Stimulated activated CD8-positive, alpha-beta memory T cell treated with anti-CD3 and anti-CD28 coated beads, Interleukin-15, amount 100 ng/mL, for 24 hours (primary cell): ENCODE measurements at regions not wholly inside any gene's neighbourhood (a gene's known extent, or its start where the extent isn't known, plus 50 kb on each side); places are given as distances from the start of the nearest gene placed in this dataset.
"Not testable (repeated sequence)": the region's sequence is repeated elsewhere in the genome, so short reads cannot be mapped to it uniquely, and the experiment has no call there.

Experiments used
- DNase-seq: peaks from one replicate; pipeline ENCODE4 v3.0.0-alpha.2; 2020; ENCODE audit warnings: low read depth

DNA sequence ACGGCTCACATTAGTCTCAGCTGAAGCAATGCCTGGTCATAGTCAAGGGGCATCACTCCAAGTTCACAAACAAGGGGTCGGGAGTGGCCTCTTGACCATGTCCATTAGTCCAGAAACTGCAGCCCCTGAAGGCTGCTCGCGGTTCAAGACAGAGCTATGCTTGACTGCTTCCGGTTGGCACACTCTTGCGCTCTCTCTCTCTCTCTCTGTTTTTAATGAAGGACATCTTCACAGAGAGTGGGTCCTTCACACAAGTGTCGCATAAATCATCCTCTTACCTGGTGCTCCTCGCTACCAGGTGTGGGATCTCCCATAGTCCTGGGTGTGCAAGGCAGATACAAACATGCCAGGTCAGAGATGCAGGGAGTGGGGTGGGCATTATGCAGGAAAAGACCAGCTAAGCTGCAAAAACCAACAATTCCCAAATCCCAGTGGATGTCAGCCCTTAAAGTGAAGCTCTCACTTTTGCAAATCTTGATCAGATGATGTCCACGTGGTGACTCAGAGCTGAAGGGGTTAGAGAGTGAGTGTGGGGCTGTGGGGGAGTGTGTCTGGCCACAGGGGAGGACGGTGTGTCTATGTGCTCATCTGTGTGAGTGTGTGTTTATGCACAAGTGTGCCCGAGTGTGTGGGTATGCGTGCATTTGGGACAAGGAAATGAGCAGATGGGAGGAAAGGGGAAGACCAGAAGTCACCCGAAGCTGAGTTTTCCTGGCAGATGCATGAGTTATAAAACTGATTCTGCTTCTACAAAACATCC, 83.7 kb upstream of the PPP2R2D start:
- DNase-seq, result no peak

DNA sequence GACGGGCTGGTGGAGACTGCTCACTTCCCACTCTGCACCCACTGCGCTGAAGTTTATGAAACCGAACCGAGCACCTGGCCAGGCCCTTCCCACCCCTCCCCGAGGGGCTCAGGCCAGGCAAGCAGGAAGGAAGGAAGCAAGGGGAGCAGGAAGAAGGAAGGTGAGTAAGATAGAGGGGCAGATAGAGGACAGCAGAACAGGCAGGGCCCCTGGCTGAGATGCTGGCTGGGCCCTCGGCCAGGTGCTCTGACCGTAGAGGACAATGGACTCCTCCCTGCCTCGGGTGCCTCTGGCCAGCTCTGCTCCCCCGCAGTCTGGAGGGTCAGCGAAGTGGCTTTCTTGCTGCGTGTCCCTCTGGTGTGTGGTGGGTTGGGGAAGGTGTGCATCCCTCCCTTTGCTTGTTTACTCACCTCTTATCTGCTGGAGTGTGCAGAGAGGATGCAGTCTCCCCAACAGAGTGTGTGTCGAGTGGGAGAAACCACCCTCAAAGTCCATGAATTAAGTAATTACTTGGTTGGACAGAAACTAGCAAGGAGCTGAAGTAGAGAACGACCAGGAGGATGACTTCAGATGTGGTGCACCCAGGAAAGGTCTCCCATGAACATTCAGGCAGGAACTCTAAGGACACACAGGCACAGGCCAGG, 82.8 kb upstream of the PPP2R2D start:
- DNase-seq, result no peak

- DNase-seq, result no peak
Measured at GRCh38 chr10:131818510-131819234, 82.1 kb upstream of the PPP2R2D start.

DNA sequence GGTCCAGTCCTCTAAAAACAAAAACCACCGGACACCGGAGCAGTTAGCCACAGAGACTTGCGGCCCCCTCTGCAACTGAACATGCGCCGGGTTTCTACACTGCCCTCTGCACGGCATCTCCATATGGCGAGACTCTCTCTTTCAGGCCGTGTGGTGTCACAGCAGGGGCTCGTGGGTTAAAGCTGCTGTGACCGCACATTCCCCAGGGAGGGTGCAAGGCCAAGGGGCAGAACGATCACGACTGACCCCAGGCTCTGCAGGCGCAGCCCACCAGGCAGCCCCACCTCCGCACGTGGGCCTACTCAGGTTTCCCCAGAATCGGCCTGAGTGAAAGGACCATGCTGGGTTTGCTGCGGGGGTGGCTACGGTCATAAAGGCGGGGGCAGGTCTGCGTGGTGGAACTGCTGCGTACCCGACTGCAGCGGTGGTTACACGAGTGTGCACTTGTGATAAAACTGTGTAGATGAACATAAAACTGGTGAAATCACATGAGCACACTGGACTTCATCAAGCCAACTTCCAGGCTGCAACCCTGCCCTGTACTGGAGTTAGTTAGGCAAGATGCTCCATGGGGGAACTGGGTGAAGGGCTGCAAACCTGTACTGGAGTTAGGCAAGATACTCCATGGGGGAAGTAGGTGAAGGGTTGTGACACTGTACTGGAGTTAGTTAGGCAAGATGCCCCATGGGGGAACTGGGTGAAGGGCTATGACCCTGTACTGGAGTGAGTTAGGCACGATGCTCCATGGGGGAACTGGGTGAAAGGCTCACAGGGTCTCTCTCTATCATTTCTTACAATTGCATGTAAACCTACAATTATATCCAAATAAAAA, 81.4 kb upstream of the PPP2R2D start:
- no peak for DNase-seq

GRCh38 chr10:131820626-131821025, 80.2 kb upstream of the PPP2R2D start:
- DNase-seq, result no peak

DNA sequence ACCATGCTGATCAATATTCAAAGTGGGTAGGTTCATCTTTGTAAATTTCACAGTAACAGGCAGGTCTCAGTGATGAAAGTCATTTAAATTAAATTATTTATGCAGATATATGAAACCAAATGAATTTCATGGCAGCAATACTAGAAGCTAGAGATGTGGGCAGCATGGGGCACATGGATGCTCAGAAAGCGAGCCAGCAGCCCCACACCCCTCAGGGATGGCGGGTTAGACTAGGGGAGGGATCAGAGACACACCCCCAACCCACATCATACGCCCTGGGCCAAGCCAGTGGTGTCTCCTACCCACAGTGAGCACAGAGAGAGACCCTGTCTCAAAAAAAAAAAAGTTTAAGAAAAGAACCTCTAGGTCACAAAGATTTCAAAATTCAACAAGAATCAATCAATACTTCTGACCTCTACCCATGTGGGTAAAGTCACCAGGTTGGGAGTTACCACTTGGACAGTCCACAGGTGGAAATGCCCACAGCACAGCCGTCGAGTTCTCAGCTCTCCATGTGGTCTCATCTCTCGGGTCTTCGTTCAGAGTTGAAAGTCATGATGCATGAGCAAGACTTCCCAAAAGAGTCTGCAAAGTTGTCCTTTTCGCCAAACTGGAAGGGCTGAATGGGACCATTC, 79.3 kb upstream of the PPP2R2D start:
- no peak for DNase-seq

GRCh38 chr10:131822013-131822691, 78.7 kb upstream of the PPP2R2D start:
- DNase-seq, result no peak

DNA sequence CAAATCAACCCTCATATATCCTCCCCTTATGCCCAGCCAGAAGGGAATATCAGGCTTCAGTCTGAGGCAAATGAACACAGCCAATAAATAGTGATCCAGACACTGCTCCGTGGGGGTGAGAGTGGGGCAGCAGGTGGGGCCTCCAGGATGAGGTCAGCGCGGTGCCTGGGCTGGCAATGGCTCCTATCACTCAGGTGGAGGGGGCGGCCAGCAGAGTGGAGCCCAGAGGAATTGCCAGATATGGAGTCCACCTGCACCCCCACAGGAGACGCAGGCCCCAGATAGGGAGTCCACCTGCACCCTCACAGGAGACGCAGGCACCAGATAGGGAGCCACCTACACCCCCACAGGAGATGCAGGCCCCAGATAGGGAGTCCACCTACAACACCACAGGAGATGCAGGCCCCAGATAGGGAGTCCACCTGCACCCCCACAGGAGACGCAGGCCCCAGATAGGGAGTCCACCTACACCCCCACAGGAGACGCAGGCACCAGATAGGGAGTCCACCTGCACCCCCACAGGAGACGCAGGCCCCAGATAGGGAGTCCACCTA, 78.0 kb upstream of the PPP2R2D start:
- no peak for DNase-seq

GRCh38 chr10:131823601-131824099, 77.2 kb upstream of the PPP2R2D start:
- DNase-seq, result not testable (repeated sequence)

- DNase-seq, result no peak
Measured at GRCh38 chr10:131824371-131825149, 76.2 kb upstream of the PPP2R2D start.

DNA sequence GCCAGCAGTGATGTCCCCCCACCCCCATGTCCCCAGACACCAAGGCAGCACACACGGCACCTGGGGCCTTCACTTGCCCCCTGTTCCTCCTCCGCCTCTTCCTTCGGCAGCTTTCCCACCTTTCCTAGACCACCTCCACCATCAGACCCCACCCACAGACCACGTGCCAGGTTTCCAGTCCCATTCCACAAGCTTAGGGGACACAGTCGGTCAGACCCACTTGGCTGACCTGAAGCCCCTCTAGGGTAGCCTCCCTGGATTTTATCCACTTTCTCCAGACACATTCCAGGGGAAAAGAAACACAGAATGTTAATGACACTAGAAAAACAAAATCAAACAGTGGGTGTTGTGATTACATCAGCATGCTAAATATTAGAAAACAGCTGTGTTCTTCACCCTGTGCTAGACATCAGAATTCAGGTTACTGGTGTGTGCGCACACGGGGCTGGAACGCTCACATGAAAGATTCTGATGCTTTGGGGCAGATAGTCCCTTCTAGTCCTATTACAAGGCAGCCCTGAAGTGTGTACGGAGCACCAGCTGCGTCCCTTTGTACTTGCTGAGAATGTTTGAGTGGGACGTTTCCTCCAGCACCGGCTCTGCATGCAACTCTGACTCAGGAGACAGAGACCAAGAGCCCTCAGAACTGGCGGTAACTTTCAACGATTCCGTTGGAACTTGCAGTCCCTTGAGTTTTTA, 75.5 kb upstream of the PPP2R2D start:
- DNase-seq, result no peak

DNA sequence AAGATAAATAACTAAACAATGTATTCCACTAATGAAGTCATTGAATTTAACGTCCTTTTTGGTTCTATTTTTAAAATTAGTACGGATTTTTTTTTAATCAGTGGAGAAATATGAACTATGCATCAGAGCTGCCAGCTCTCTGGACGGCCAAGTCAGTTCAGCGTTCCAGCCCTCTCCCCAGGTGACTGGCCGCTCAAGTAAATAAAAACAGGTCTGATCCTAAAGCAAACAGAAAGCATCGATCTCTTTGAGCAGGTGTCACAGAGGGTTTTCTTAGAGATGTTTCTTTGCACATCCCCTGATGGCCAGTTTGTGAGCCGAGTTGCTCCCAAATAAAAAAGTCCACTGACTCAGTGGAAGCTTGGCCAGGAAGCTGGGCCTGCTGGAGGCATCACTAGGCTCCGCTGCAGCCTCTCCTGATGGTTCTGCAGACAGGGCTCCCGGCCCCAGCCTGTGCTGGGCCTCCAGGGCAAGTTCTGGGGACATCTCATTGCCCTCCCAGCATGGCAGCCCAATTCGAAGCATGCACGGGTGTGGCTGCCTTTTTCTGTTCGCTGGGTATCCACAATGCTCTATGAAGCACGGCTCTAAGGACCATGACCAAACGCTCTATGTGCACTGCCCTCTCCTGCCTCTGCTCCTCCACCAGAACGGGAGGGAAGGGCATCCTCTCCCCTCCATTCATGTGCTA, 74.7 kb upstream of the PPP2R2D start:
- no peak for DNase-seq

DNA sequence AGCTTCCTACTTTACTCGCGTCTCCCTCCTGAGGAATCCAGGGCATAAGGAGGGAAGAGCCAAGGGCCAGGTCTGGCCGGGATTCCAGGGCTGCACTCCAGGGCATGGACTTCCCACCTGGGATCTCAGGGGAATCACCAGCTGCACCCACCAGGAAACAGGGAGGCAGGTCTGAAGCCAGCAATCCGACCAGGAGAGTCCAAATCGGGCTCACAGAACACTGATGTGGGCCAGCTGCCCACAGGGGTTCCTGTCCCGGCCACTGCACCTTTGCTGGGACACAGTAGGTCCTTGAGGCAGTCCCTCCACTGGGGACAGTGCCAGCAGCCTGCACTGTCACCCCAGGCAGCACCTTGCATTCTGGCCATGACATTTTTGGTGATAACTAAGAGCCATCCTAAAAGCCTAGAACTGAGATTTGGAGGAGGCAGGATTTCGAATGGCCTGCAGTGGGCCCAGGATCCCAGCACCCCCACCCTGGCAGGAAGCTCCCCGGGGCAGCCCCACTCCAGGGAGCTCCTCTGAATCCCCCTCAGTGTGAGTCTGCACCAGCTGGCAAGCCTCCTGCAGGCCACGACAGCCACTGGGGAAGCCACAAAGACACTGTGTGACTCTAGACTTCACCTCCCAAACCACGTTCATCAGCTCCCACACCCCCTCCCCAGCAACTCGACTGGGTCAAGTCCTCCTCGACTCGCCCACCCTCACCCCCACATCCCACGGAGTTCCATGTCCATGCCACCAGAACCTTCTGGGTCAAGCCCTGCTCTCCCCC, 71.5 kb upstream of the PPP2R2D start:
- no peak for DNase-seq

DNA sequence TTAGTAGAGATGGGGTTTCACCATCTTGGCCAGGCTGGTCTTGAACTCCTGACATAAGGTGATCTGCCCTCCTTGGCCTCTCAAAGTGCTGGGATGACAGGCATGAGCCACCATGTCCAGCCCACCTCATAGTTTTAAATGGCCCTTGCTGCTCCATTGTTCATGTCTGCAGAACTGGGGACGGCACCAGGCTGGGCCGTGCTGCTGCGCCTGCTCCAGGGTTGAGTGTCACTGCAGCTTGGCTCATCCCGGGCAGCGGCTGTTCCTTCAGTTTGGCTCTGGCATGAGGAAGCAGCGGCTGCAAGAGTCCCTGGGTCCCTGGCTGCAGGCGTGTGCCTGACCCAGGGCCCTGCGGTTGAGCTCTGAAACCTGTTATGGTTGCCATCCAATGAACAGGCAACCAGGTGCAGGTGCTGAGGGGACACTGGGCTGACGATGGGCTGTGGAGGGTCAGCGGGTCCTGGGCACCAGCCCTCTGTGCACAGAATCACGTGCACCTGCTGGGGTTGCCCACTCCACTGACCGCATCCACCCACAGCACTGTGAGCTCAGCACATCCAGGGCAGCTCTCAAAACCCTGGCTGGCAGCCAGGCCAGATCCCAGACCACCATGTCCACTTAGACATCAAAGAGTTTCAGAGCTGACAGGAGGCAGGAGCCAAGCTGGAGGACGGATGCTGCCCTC, 70.2 kb upstream of the PPP2R2D start:
- DNase-seq, result no peak

DNA sequence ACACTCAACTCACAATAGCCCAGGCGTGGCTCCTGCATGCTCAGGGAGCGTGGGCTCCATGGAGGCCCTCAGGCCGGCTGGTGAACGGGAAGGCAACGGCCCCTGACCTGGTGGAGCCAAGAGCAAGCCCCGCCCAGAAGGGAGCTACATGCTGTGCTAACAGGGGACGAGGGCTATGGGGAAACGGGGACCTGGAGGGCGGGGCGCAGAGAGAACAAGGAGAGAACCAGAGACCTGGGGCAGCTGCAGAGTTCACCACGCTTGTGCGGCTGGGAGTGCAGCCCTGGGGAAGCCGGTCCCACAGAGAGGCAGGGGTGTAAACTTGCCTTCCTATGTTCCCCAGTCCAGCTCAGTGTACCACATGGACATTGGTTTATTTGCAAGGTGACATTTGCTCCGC, 69.2 kb upstream of the PPP2R2D start:
- no peak for DNase-seq

GRCh38 chr10:131832056-131832685, 68.6 kb upstream of the PPP2R2D start:
- DNase-seq, result no peak

DNA sequence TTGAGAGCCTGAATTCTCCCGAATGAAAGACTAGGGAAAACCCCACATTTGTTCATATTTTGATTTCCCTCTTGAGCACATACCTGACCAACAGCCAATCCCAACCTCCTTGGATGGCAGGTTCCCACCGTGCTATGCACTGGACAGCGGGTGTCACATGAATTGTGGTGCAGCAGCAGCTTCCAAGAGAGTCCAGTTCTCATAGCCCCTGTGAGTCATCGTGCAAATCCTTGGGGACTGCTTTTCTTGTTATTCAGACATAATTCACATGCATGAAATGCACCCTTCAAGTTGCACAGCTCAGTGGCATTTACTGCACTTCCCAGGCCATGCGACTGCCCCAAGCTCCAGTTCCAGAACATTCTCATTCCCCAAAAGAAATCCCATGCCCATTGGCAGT, 67.8 kb upstream of the PPP2R2D start:
- no peak for DNase-seq
